Forelimb muscle (tissue), 1 donor: ENCODE measurements at regions not wholly inside any gene's neighbourhood (a gene's known extent, or its start where the extent isn't known, plus 50 kb on each side); places are given as distances from the start of the nearest gene placed in this dataset.

Experiments
- DNase-seq: peaks from one replicate; pipeline ENCODE4 v3.0.0-alpha.2; 2013; ENCODE audit warnings: low read depth

DNA sequence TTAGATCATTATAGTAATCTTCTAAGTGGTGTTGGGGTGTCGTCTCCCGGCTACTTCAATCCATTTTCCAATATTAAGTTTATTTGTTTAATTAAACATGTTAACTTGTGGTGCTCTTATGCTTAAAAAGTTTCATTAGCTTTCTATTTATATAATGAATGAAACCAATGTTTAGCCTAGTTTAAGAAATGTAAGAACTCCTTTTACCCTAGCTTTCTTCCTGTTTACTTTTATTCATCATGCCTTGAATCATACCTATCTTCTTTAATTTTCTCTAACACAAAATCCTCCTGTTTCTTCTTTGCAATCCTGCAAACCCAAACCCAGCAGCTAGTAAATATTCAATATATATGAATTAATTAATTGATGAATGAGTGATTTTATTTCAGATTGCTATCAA, 1276.7 kb upstream of the PIK3C3 start:
- DNase-seq: no peak

DNA sequence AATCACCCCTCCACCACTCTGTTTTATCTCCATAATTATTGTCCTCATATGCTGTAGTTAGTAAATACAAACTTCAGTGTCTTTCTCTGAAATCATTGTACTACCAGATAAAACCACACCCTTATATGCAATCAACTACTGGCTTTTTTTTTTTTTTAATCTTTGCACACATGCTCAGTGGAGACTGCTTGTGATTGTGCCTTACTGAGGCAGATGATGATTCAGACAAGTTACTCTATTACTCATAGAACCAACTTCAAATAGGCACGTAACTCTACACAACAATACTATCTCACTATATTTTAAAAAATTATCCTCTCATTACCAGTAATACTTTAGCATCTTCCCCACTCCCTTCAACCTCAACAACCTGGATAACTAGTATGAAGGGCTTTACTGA, 1278.4 kb upstream of the PIK3C3 start:
- no peak for DNase-seq

DNA sequence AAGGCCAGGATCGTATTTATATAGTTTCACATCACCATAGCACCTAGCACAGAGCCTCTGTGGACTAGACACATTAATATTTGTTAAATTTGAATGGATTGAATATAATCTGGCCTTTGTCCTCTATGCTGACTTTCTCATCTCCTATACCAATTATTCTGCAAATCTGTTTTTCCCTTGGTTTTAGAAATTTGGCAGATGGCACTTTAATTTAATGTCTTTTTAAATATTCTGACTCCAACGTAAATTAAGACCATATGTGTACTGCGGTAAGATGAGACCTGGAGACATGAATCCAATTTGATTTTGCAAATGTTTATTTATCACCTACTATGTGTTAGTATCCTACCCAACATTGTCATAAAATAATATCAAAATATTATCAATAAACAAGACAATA, 1281.9 kb upstream of the PIK3C3 start:
- DNase-seq: no peak

DNA sequence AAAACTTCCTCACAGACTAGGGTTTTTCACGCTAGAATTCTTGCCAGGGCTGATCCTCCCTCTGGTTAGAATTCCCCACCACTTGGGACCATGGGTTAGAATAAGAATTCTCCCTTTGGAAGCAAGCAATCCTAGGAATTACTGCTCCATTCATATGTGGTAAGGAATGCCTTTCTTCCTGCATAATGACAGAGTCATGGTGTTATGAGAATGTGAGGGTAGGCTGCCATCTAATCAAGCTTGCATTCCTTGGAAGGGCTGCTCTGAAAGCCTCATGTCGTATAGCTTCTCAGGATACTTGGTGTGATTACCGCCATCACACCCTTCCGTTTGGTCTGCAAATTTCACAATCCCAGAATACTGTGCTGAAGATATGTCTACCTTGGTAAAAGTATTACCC, 1282.4 kb upstream of the PIK3C3 start:
- no peak for DNase-seq

DNA sequence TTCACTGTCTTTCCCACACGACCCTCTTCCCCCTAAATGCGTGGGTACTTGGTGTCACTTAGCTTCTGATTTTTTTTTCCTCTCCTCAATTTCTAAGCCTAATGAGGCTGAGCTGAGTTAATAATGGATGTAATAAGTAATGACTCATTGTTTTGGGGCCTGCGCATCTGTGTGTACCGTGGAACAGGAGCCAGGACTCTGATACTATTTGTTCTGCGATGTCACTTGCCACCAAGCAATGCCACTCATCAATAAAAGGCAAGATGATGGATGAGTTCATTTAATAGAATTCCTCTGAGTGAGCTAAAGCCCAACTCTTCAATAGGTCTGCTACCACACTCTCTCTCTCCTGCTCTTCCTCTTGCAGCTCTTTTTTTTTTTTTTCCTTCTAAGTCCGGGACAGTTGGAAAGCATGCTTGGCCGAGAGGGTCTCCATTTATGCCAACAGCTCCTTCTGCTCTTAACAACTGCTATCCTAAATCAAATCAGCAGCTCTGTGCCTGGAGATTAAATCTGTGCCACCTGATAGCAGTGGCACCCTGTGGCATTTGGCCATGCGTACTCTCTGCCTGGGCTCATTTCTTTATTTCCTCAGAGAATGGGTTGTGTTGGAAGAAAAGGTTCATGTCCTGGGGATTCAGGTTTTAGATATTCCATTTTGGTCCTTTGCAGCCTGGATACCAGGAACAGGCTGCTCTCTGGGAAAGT, 1284.2 kb upstream of the PIK3C3 start:
- no peak for DNase-seq

DNA sequence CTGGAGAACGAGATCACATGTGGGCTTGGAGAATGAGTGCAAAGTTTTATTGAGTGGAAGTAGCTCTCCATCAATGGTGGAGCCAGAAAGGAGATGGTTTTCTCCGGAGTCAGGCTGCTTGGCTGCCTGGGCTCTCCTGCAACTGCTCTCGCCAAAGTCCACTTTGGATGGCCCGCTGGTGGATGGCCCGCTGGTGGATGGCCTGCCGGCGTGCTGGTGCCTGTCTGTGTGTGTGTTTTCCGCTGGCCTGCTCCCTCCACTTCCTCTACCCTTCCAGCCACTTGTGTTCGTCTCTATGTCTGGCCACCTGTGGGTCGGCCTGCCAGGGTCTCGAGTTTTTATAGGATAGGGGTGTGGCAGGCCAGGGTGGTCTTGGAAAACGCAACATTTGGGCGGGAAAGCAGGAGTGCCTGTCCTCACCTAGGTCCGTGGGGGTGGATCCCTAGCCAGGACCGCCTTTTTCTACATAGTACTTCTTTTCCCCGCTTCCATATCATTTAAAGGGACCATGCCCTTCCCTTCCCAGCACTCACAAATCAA, 1292.1 kb upstream of the PIK3C3 start:
- DNase-seq: no peak

DNA sequence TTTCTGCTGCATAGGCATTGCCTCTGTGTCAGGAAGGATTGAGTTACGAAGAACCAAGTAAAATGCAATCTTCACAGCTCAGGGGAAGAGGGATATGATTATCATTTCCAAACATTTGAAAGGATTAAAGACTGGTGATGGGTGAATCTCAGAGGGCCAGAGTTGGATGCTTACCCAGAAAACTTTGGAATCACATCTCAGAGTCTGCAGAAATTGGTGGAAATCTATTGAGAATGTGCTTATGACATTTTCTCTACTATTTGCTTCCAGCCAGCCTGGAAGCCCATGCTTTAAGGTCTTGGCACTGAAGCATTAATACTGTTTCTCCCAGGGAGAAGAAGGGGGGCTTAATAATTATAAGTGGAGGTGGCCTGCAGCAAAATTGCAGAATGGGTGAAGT, 1301.4 kb upstream of the PIK3C3 start:
- DNase-seq: peak; percentile 60

DNA sequence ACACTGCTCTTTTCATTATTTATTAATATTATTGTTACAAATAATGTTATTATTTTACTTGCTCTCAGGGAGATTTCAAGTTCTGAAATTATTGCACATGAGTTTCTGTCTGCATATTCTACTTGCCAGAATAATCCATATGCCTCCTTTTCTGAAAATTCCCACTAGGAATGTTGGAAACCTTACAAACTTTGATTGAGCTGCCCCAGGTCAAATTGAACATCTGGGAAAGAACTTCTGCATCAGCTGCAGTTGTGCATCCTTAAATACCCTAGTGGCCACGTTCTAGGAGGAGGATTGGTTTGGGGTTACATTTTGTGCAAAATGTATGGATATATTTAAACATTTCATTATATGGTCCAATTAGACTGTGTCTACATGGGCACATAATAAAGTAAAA, 1302.7 kb upstream of the PIK3C3 start:
- DNase-seq: no peak

DNA sequence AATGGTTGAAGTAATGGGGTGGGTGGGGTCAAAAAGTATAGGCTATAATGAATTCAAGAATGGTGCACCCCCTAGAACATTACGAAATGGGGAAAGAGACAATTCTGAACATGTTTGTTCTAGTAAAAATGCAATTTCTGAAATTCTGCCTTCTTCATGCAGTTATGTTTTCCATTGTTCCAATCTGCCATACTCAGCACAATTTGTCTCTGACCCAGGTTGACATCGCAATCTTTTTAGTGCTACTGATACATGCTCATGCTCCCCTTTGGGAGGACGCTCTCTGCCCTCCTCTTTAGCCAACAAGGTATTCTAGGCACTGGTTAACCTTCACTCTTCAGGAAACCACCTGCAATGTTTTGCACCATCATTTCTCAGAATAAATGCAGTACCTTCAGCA, 1303.9 kb upstream of the PIK3C3 start:
- no peak for DNase-seq

DNA sequence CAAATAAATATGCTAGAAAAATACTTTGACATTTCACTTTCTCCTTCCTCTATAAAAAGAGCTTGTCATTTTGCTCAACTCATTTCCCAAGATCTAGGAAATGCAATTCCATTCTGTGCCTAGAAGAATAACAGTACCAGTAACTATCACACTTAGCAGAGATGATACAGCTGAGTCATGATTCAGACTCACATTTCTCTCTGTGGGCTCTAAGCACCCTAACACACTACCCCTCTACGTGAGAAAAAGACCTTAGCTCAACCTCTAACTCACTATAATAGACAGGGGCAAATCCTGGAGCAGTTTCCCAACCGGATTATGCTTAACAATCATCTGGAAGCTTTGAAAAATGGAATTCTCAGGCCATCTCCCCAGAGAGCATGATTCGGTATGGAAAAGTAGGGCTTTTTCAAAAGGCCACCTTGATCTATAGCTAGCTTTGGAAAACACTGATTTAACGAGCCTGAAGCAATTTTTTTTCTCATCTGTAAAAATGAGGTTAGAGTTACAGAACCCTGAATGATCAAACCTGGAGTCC, 1312.3 kb upstream of the PIK3C3 start:
- no peak for DNase-seq

DNA sequence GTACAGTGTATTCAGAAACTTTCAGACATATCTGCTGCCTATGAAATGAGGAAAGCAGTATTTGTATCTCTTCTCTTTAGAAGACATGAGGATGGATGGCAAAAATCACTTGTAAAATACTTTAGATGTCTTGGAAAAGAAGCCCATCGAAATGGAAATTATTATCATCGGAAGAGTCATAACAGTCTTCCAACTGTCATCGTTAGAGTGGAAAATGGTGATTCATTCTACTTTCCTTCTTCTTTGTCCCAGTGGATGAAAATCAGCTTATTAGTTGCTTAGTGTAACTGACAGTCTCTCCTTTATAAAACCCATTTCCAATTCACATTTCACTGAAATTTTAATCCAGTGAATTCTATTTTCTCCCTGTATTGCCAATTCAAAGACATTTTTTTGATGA, 1323.7 kb upstream of the PIK3C3 start:
- no peak for DNase-seq

DNA sequence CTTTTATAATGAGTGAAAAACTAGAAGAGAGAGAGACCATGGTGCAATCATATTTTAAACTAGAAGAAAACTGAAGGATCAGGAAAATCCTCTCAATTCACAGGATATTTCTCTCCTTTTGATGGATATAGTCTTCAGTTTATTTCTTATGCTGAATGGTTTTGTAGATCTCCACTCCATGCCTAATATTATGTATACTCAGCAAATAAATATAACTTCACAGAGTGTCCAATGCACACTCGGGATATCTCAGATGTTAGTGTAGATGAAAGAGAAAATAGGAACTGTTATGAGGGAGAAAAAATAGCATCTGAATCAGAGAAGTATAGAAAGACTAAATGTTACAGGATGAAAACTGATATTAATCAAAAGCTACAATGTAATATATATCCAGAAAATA, 1324.5 kb upstream of the PIK3C3 start:
- no peak for DNase-seq

DNA sequence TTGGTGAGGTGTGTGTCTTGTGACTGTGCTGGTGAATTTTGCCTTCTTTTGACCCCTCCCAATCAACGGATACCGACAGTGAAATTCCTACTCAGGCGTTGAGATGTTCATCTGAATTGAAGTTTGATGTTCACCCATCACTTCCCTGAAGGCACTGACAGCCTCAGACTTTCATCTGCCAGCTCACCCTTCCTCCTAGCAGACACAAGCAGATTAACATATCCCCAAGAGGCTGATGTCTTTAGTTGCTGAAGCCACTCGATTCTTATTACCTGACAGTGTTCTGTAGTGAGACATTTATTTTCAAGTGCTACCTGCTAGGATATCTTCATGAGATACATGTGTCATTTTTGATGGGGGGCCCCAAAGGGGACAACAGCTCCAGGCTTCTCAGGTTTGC, 1330.1 kb upstream of the PIK3C3 start:
- DNase-seq: no peak

DNA sequence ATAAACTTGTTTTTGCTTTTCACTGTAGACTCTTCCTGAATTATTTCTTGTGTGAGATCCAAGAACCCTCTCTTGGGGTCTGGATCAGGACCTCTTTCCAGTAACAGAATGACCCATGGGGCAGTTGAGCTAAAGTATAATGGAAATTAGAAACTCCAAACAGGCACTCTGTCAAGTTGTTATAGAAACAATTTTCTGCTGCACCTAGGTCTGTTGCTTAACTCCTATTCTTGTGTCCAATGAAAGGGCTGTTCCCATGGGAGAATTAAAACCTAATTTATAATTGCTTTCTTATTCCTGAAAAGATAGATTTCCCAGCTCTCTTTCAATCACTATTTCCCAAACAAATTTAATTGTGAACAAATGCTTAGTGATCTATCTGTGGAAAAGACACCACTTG, 1341.3 kb upstream of the PIK3C3 start:
- DNase-seq: peak; percentile 24

DNA sequence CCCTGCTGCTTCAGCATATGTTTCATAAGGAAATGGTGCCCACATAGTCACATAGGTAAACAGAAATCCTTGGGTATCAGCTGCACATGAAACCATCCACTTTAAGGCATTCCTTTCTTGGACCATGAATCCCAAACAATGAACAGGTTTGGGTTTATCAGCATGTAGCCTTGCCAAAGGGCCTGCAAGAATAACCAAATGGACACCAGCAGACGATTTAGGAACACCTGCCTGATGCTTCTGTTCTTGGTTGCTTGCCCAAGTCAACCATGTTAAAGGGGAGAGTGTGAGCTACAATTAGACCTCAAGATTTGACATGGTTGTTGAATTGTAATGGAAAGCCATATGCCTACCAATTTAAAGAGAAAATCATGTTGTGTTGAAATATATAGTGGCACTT, 1342.7 kb upstream of the PIK3C3 start:
- DNase-seq: no peak

DNA sequence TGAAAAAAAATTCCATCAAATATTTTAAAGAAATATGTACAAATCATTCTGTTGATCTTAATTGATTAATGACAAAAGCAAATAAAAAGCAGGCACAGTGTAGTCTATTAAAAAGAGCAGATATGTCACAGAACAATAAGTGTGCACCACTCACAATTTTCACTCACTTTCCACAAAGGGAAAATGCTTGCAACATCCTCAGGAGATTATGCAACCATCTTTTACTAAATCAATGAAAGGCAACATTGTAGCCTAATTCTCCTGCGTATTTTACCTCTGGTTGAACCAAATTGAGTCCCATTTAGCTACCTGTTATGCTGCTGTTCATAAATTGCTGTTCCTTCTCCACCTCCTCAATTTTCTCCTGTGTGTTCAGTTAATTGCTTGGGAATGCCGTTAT, 1346.8 kb upstream of the PIK3C3 start:
- DNase-seq: no peak

DNA sequence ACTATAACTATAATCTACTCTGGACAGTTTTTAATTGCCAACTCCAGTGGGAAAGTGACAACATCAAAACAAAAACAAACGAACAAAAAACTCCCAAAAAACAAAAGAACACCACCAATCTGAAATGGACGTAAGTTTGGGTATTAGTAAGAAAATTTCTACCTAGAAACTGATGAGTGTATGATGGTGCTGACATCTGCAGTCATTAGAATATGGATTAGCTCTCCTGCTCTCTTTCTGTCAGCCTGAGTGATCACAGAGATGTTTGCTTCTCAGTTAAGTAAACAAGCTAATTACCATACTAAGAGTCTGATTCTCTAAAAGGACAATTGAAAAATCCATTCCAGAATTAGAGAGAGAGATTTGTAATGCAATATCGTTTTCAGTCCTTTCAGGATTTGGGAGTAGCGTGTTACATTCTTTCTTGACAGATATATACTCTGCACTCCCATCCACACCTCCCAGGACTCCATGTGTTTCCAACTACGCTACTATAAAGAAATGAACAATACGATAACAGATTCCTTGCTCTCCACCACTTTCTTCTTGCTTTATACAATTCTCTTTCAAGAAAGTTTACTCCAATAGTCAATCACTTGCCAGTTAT, 1347.4 kb upstream of the PIK3C3 start:
- no peak for DNase-seq

DNA sequence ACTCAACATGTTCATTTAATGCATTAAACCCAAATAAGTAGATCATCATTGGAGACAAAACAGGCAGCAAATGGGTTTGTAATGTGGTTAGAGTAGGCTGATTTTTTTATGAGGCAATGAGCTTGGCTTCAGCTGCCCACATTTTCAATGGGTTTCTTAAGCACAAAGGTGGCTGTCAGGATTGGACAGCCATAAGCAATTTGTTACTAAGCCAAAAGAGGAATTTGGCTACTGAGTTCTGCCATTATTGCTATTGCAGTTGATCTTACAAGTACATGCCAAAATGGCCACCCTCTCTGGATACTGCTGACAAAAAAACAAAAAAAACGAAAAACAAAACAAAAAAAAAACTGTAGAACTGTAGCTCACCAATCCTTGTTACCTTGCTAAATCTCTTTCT, 1348.0 kb upstream of the PIK3C3 start:
- no peak for DNase-seq

DNA sequence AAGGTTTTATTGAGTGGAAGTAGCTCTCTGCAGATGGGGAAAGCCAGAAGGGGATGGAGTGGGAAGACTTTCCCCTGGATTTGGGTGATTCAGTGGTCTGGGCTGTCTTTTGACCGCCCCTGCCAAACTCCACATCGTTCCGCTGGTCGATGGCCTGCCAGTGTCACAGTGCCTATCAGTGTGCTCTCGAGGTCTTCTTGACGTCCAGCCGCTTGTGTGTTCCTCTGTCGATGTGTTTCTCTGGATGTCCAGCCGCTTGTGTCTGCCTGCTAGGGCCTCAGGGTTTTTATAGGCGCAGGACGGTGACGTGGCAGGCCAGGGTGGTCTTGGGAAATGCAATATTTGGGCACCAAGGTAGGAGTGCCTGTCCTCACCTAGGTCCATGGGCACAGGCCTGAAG, 1371.4 kb upstream of the PIK3C3 start:
- DNase-seq: no peak

DNA sequence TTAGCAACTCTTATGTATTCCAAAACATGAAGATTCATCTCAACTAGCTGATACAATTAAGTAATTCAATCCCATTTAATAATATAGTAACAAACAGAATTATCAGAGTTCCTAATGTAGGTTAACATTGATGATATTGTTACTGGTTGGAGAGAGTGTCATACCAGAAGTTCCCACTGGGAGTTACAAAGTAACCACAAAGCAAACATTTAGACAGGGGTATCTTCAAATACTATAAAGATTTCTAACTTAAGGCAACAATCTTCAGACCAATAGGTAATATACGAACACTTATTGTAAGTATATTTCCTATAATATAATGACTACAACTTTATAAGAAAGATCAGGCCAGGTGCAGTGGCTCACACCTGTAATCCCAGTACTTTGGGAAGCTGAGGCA, 1372.9 kb upstream of the PIK3C3 start:
- DNase-seq: no peak

DNA sequence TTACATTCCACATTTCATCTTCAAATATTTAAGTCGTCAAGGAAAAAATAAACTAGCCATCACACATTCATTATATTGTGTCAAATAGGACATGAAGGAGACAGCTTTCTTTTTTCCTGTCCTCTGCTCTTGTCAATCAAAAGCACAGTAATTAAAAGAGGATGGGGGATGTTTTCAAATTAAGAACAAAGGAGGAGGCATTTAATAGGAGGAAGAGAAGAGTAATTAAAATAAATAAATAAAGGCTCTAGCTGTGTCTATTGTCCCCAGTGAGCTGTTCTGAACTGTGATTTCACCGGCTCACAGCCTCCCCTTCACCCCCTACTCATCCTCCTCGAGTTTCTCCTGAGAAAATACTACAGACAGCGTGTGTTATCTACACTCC, 1377.1 kb upstream of the PIK3C3 start:
- no peak for DNase-seq

DNA sequence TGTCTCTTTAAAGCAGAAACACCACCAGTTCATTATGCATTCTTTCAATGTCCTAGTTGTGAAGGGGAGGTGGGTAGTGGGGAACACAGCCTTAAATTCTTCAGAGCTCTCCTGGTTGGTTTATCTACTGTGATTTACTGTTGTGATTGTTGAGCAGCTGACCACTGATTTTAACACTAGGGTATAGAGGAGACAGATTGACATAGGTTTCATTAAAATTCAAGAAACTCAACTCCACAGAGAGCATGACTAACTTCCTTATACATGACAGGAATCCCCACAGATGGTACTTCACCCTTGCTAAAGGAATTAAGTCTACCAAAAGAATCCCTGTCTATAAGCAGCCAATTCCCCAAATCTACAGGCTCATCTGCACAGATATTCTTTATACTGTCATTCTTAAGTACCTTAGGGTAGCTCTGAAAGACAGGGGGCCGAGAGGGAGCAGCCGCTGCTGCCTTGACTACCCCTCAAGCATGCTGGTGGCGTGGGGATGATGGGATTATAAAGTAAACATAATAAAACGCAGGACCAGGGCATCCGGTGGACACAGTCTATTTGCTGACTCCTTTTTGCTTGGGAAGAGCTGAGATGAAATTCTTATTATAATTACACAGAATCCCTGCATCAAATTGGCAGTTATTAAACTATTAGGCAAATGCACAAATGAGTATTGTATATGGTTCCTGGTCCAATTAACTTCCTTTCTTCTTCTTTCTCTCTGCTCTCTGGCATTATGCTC, 1377.6 kb upstream of the PIK3C3 start:
- DNase-seq: no peak
